ENCODE measurements at regions not wholly inside any gene's neighbourhood (a gene's known extent, or its start where the extent isn't known, plus 50 kb on each side); places are given as distances from the start of the nearest gene placed in this dataset.

GRCh38 chr11:45576461-45577215, 88.8 kb downstream of the CHST1 start:
- DNase-seq (ENCODE audit: low read depth, low spot score) (no peak), ATAC-seq (no peak)
- peaks cover 12% of the 10 kb centered on the region for H3K27me3 ChIP-seq (ENCODE audit: control insufficient read depth, insufficient read depth, low read length)
- BruUV-seq (replicated peaks) = no TSS peak
- ChIA-PET CTCF (interaction anchor here (0.6 kb wide), 1 partner anchor 779 kb away, joined by 3 read pairs; no protein-coding TSS in a partner anchor), POLR2A (interaction anchor here (0.7 kb wide), 1 partner anchor 20 kb away, joined by 3 read pairs; no protein-coding TSS in a partner anchor)
- no peak overlapping the region for H3K4me3 ChIP-seq (ENCODE audit: low read depth in 2 of 2, low read length in 2 of 2)
- H3K27ac ChIP-seq (ENCODE audit: low read length) = no peak overlapping the region
- in situ Hi-C loops (cut with HindIII; ENCODE audit: low pct_unique_long_range_greater_than_20kb, low sequenced_read_pairs) (no loop called here), intact Hi-C loops (cut with micrococcal nuclease; ENCODE audit: unreplicated experiment) (no loop called here)
- no peaks in the 10 kb centered on the region for H3K36me3 ChIP-seq (ENCODE audit: control insufficient read depth, insufficient read depth, low read length)
- H3K9me3 ChIP-seq (ENCODE audit: control insufficient read depth, insufficient read depth, low read depth, low read length) = no peaks in the 10 kb centered on the region
- TF ChIP-seq POLR2AphosphoS5 (IDR thresholded peaks at IDR 0.05; ENCODE audit: low read depth, low read length) (no peak), TCF7L2 (IDR thresholded peaks at IDR 0.05; ENCODE audit: low read depth, low read length) (no peak), SIN3A (IDR thresholded peaks at IDR 0.05; ENCODE audit: borderline replicate concordance, insufficient read depth, low read depth, low read length) (no peak), REST (IDR thresholded peaks at IDR 0.05; ENCODE audit: insufficient read depth in 1 of 2, low read depth in 2 of 2, low read length in 1 of 2) (no peak)
- TF ChIP-seq, protein P1, sequence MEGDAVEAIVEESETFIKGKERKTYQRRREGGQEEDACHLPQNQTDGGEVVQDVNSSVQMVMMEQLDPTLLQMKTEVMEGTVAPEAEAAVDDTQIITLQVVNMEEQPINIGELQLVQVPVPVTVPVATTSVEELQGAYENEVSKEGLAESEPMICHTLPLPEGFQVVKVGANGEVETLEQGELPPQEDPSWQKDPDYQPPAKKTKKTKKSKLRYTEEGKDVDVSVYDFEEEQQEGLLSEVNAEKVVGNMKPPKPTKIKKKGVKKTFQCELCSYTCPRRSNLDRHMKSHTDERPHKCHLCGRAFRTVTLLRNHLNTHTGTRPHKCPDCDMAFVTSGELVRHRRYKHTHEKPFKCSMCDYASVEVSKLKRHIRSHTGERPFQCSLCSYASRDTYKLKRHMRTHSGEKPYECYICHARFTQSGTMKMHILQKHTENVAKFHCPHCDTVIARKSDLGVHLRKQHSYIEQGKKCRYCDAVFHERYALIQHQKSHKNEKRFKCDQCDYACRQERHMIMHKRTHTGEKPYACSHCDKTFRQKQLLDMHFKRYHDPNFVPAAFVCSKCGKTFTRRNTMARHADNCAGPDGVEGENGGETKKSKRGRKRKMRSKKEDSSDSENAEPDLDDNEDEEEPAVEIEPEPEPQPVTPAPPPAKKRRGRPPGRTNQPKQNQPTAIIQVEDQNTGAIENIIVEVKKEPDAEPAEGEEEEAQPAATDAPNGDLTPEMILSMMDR (IDR thresholded peaks at IDR 0.05) = no peak
- no peaks in the 10 kb centered on the region for H3K4me1 ChIP-seq (ENCODE audit: control insufficient read depth, insufficient read depth, low read length)

GRCh38 chr11:45573728-45574127, 91.7 kb downstream of the CHST1 start:
- Histone ChIP-seq H3K36me3 (ENCODE audit: control insufficient read depth, insufficient read depth, low read length) (no peaks in the 10 kb centered on the region), H3K4me1 (ENCODE audit: control insufficient read depth, insufficient read depth, low read length) (no peaks in the 10 kb centered on the region), H3K9me3 (ENCODE audit: control insufficient read depth, insufficient read depth, low read depth, low read length) (no peaks in the 10 kb centered on the region), H3K27ac (ENCODE audit: low read length) (no peak overlapping the region), H3K27me3 (ENCODE audit: control insufficient read depth, insufficient read depth, low read length) (peaks cover 11% of the 10 kb centered on the region), H3K4me3 (ENCODE audit: low read depth in 2 of 2, low read length in 2 of 2) (no peak overlapping the region)
- intact Hi-C loops (cut with micrococcal nuclease; ENCODE audit: unreplicated experiment) = no loop called here
- ChIA-PET POLR2A (no interaction called here), CTCF (no interaction called here)
- no peak for TF ChIP-seq REST (IDR thresholded peaks at IDR 0.05; ENCODE audit: insufficient read depth in 1 of 2, low read depth in 2 of 2, low read length in 1 of 2)
- no peak for TF ChIP-seq POLR2AphosphoS5 (IDR thresholded peaks at IDR 0.05; ENCODE audit: low read depth, low read length)
- TF ChIP-seq SIN3A (IDR thresholded peaks at IDR 0.05; ENCODE audit: borderline replicate concordance, insufficient read depth, low read depth, low read length) = no peak
- DNase-seq (ENCODE audit: low read depth, low spot score) (no peak), ATAC-seq (no peak)
- no TSS peak for BruUV-seq (replicated peaks)
- in situ Hi-C loops (cut with HindIII; ENCODE audit: low pct_unique_long_range_greater_than_20kb, low sequenced_read_pairs) = no loop called here

Measured in Panc1 (cell line).